Ramos (cell line): ENCODE measurements at regions not wholly inside any gene's neighbourhood (a gene's known extent, or its start where the extent isn't known, plus 50 kb on each side); places are given as distances from the start of the nearest gene placed in this dataset.
"Not testable (repeated sequence)": the region's sequence is repeated elsewhere in the genome, so short reads cannot be mapped to it uniquely, and the experiment has no call there.

ENCODE experiments used
- in situ Hi-C: fragments of 300-500 bp; cut with MboI; formaldehyde crosslinking; loops from one replicate; pipeline ENCODE4 v1.14.3; 2022; ENCODE audit warnings: low sequenced_read_pairs; ENCODE audit not compliant: unreplicated experiment

DNA sequence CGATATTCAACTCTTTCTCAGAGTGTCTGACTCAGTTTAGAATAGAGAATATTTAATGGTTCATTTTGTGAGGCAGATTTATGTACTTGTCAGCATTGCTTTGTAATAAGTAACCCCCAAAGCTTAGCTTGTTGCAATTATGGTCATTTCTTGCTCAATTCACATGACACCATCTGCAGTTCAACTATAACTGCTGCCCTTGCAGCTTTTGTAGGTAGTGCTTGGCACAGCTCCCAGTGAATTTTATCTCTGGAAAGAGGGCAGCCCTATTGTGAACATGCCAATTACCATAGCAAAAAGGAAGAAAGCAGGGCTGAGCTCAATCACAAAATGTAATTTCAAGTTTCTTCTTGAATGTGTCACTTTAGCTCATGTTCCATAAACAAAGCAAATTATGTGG lies 1587.7 kb upstream of the ACO1 start:
- in situ Hi-C loops, result no loop called here

DNA sequence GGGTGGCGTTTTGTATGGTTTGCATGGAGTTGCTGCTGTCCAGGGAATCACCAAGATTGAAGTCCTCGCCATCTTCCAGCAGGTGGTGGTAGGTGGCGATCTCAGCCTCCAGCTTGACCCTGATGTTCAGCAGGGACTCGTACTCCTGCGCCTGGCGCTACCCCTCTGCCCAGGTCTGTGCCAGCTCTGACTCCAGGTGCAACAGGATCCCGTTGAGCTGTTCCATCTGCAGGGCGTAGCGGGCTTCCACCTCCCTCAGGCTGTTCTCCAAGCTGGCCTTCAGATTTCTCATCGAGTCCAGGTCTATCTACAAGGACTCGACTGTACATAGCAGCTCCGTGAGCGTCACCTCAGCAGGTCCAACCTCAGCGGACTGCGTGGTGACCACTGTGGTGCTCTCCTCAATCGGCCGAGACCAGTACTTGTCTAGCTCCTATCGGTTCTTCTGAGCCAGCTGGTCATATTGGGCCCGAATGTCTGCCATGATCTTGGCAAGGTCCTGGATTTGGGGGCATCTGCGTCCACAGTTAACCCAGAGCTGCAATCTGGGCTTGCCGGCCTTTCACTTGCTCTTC lies 1584.8 kb upstream of the ACO1 start:
- in situ Hi-C loops, result no loop called here

DNA sequence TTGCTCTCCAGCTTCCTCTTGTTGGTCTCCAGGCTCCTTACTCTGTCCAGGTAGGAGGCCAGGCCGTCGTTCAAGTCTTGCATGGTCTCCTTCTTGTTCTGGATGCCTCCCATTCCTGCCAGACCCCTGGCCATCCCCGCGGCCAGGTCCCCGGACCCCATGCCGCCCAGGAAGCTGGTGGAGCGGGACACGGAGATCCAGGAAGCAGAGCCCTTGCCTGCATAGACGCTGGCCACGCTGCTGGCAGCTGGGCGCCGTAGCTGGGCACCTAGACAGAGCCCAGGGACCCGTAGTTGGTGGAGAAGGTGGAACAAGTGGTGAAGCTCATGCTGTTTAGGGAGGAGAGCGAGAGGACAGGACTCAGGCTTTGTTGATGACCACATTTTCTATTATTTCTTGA lies 1584.0 kb upstream of the ACO1 start:
- in situ Hi-C loops, result no loop called here

DNA sequence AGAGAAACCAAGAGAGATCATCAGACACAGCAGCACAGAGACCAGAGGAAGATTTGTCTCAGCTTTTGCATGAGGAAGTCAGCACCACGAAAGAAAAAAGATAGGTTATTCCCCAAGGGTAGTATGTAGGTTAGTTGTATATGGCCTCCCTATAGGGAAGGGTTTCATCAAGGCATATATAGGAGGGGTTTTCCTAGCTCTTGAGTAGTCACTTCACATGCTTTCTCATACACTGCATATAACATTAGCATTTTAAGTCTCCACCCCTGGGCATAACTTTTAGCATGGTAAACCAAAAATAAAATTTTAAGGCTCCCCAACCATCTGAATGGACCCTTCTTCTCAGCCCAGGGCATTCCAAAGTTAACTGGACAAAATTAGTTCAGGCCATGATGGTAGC lies 1571.6 kb upstream of the ACO1 start:
- in situ Hi-C loops, result no loop called here

DNA sequence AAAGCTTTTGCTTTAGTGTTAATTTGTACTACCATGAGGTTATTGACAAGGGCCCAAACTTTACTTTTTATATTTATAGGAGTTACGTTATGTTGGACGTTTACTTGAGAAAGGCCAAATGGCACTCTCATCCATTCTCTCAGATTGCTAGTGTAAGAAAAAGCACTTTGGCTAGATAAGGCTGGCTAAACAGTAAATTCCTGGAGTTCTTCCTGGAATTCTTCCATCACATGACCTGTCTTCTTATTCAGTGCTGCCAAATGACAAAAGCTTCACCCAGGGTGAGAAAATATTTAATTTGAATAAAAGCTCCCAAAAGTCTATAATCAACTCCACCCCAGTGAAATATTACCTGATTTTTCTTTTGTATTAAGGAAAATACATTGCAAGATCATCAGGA lies 1568.9 kb upstream of the ACO1 start:
- in situ Hi-C loops, result no loop called here

DNA sequence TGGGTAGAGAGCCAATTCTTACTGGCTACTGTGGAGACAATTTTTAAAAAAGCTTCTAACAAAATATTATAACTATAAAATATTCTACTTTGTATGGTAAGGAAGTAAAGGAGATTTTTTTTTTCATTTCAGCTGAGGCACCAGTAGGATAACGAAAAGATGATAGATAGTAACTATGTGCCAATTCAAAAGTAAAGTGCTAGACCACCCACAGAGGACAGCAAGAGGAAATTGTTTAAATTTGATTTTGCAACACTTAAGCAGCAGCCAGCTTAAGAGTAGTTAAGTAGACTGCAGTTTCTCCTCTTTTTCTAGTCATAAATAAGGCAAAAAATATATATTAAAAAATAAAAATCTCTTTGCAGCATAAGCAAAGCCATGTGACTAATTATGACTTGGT lies 1539.3 kb upstream of the ACO1 start:
- in situ Hi-C loops, result no loop called here

DNA sequence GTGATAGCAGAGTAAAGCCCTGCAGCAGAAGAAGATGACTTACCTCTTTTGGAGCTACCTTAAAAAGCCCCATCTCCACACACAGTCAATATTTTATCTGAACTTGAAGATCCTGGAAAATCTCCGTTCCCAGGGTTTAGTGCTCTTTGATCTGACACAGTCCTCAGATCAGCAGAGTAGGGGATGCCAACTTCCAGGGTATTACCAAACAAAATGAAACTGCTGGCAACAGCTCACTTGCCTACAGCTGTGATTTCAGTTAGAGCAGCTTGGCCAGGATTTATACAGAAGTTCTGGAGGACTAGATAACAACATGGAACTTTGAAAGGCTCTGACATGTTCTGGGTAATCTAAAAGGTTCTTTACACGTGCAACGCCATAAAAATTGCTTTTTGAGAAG lies 1537.8 kb upstream of the ACO1 start:
- in situ Hi-C loops, result no loop called here

DNA sequence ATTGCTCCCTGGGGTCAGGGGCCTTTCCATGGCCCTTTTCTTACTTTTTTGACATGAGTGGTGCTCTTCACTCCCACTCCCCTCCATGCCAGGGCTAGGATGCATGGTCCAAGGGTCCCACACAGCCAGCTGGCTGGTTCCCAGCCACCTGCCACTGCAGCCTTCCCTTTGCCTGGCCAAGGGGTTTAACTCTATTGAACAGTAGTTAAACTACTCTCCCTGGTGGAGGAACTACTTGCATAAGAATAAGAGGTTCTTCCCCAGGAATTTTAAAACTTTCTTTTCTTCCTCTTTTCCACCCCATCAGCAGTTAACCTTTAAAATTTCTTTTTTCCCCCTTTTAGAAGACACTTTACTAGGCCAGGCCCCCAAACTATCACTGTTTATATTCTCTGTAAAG lies 1532.8 kb upstream of the ACO1 start:
- in situ Hi-C loops, result loop anchor here (25.0 kb wide), 1 partner anchor 89 kb away; no protein-coding TSS in a partner anchor

DNA sequence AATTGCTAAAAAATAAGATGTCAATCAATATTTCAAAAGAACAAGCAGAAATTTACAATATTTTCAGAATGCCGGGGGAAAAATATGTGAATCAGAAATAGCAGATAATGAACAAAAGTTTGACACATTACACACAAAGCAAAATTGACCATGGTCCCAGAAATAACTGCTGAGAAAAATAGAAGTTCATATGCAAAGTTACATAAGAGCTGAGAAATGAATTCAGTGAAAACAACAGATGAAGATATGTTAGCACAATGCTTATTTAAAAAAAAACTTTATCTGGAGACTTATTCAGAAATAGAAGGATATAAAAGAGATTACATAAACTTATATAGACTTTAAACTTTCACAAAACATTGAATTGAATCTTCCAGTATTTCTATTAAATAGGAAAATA lies 1483.7 kb upstream of the ACO1 start:
- in situ Hi-C loops, result no loop called here

DNA sequence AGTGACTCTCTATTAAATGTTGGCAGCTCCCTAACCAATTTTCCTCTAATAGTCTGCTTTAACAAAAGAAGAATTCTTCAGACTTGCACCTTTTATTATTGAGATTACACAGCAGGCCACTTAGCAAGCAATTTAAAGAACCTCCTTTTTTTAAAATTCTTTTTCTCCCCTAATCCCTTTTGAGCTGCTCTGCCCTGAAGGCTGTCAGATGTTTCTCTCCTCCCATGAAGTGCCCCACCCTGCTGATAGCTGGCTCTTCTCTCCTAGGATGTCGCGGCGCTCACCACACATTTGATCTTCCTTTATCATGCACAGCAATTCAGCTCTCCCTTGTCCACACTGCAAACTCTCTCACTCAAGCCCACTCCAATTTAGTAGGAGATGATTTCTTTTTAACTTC lies 1471.1 kb upstream of the ACO1 start:
- in situ Hi-C loops, result no loop called here

DNA sequence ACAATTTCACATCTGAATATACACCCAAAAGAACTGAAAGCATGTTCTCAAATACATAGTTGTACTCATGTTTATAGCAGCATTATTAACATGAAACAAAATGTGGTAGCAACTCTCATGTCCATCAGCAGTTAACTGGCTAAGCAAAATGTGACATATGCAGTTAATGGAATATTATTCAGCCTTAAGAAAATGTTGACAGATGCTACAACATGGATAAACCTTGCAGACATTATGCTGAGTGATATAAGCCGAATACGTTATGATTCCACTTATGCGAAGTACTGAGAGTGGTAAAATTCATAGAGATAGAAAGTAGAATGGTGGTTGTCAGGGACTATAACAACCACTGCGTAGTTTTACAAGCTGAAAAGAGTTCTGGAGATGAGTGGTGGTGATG lies 1469.0 kb upstream of the ACO1 start:
- in situ Hi-C loops, result no loop called here

DNA sequence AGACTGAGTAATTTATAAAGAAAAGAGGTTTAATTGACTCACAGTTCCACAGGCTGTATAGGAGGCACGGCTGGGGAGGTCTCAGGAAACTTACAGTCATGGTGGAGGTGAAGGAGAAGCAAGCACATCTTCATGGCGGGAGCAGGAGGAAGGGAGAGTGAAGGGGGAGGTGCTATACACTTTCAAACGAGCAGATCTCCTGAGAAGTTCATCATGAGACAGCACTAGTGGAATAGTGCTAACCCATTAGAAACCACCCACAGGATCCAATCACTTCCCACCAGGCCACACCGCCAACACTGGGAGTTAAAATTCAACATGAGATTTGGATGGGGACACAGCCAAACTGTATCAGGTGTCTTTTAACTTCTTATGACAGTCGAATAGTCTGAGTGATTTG lies 1459.3 kb upstream of the ACO1 start:
- in situ Hi-C loops, result no loop called here

DNA sequence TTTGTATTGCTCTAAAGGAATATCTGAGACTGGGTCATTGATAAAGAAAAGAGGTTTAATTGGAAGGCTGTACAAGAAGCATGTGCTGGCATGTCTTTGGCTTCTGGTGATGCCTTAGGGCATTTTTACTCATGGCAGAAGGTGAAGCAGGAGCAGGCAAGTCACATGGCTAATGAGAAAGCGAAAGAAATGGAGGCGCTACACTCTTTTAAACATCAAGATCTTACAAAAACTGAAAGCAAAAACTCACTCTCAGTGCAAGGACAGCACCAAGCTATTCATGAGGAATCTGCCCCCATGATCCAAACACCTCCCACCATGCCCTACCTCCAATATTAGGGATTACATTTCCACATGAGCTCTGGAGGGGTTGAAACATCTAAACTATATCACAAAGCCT lies 1458.8 kb upstream of the ACO1 start:
- in situ Hi-C loops, result no loop called here

DNA sequence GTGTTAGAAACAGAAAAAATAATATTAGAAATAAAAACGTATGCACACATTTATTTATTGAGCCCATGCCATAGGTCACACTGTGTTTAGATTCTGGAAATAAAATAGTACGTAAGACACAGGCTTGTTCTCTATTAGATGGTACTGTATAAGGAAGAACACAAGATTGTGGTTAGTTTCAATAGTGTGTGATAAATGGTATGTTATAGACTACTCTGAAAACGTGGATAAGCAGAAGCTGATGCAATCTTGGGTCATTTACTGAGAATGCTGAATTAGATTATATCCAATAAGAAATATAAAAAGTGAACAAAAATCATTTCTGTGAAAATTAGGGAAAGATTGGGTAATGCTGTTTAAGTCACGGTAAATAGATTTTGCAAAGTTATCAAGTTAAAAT lies 1456.4 kb upstream of the ACO1 start:
- in situ Hi-C loops, result no loop called here

DNA sequence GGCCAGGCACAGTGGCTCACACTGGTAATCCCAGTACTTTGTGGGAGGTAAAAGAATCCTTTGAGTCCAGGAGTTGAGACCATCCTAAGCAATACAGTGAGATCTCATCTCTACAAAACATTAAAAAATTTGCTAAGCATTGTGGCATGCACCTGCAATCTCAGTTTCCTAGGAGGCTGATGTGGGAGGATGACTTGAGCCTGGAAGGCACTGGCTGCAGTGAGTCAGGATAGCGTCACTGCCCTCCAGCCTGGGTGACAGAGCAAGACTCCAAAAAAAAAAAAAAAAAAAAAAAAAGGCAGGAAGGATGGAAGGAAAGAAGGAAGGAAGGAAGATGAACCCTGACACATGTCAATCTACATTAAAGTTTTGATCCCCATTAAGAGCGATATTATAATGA lies 1452.2 kb upstream of the ACO1 start:
- in situ Hi-C loops, result no loop called here

DNA sequence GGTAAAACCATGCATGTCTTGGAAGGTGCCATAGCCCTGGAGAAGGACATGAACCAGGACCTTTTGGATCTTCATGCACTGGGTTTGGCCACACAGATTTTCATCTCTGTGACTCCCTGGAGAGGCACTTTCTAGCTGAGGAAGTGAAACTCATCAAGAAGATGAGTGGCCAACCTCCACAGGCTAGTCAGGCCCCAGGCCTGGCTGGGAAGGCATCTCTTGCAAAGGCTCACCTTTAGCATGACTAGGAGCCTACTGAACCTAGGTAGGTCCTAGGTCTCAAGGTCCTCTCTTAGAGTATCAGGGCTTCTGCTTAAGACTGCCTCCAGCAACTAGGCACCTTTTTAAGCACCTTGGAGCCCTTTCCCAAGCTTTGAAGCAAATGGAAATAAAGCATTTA lies 1448.7 kb upstream of the ACO1 start:
- in situ Hi-C loops, result no loop called here

DNA sequence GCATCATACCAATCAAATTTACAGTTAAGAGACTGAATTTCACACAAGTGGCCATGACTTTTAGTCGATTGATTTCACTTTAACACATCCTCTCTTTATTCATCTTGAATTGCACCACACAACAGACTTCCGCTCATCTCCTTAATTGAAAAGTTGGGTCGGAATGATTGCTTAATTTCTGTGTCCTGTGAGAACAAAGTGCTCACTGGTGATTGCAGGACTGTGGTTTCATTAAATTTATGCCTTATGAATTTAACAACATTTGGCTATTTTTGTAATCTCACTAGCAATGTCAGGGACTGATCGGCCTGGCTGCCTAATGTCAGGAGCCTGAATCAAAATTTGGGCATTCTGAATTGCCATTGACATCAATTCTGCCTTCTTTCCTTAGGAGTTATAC lies 1447.3 kb upstream of the ACO1 start:
- in situ Hi-C loops, result no loop called here

DNA sequence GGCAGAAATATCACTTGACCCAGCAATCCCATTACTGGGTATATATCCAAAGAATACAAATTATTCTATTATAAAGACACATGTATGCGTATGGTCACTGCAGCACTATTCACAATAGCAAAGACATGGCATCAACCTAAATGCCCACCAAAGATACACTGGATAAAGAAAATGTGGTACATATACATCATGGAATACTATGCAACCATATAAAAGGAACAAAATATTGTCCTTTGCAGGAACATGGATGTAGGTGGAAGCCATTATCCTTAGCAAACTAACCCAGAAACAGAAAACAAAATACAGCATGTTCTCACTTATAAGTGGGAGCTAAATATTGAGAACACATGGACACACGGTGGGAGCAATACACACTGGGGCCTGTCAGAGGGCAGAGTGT lies 1441.6 kb upstream of the ACO1 start:
- in situ Hi-C loops, result not testable (repeated sequence)

DNA sequence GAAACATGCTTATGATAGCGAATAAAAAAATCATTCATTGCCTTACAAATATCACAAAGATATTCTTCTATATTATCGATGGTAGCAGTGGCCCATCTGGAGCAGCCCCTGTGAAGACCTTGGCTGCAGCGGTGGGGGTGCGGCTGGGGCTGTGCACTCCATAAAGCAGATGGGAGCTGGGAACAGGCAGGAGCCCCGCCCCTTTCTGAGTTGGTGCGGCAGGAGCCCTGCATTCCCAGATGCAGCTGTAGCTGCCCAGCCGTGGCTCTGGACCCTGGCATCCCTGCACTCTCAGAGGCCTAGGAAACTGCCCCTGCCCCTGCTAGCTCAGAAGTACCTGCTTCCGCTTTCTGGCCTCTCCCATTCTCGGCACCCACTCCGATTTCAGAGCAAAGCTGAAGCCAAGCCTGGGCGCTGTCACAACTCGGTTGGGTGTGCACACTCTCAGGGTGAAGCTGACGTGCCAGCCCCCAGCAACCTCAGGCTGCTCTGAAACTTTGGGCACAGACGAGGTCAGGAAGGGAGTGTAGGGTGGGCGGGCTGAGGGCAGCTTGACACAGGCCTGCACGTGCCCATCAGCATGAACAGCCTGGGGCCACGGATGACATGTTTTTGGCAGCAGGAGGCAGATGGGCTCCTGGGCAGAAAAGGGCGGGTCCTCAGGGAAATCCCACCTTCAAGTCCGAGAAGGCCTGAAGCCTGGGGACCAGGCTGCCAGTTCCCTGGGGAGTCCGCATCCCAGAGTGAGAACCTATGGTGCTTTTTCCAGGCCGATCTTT lies 1440.8 kb upstream of the ACO1 start:
- in situ Hi-C loops, result no loop called here

DNA sequence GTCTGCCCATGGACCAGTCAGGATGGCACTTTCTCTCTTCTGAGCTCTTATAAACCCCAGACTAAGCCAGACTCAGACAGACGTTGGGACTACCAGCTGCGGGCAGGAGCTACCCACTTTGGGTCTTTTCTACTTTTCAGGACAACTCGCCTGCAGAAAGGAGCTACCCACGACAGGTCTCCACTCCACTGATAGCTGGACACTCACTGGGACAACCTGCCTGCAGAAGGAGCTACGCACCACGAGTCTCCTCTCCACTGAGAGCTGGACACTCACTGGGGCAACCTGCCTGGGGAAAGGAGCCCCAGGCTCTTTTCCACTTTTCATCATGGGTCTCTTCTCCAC lies 1440.2 kb upstream of the ACO1 start:
- in situ Hi-C loops, result no loop called here

DNA sequence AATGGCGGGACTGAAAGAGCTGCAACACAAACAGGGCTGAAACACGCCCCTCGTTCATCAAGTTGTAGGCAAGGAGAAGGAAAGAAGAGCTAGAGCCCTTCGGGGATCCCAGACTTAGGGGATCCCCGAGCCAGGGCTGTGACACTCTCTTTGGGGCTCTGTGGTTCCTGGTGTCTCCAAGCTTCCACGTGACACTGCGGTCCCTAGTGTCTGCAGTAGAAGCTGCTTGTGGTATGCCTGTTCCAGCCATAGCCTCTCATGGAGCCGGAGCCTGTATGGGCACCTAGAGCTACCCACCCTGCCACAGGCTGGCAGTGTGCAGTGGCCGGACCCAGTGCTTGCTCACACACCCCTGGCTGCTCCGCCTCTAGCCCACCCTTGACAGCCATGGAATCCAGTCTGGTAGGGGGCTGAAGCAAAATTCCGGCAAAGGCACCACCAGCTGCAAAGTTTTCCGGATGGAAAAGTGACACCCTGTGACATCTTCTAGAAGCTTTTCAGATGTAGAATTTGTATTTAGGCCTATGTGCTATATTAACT lies 1439.6 kb upstream of the ACO1 start:
- in situ Hi-C loops, result no loop called here

DNA sequence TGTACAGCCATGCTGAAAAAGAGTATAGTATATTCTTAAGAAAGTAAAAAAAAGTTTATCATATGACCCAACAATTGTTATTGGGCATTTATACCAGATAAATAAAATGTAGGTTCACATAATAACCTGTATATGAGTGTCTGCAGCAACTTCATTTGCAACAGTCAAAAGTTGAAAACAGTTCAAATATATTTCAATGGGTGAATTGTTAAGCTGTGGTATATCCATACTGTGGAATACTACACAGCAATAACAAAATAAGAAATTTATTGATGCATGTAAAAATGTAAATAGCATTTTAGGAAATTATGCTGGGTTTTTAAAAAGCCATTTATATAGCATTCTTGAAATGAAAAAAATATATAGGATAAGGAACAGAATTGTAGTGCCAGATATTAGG lies 1420.1 kb upstream of the ACO1 start:
- in situ Hi-C loops, result no loop called here
